Suprapubic skin (tissue), 4 donors: ENCODE measurements at regions not wholly inside any gene's neighbourhood (a gene's known extent, or its start where the extent isn't known, plus 50 kb on each side); places are given as distances from the start of the nearest gene placed in this dataset.

ENCODE experiments used
- EP300 ChIP-seq: sonication (generic); formaldehyde crosslinking; IDR thresholded peaks from one replicate; pipeline ENCODE4 v1.6.1; 2017; ENCODE audit warnings: antibody characterized with exemption
- POLR2A ChIP-seq, 2 donors: fragments of 450-650 bp; IDR thresholded peaks; one replicate each; pipeline ENCODE4 v1.6.1; 2017; ENCODE audit warnings: antibody characterized with exemption in 2 of 2, mild to moderate bottlenecking in 2 of 2, moderate library complexity in 2 of 2
- POLR2AphosphoS5 ChIP-seq, 3 donors: sonication (generic); formaldehyde crosslinking; IDR thresholded peaks; one replicate each; pipeline ENCODE4 v1.6.1; 2017; ENCODE audit warnings: antibody characterized with exemption in 3 of 3
- TF ChIP-seq, protein P1 (sequence below), 2 donors: fragments of 200-600 bp in 1 of 2; fragments of 450-650 bp in 1 of 2; sonication (generic) in 1 of 2; IDR thresholded peaks; one replicate each; pipeline ENCODE4 v1.5.1; 2016 to 2019; ENCODE audit warnings: antibody characterized with exemption in 2 of 2, mild to moderate bottlenecking in 1 of 2, moderate library complexity in 1 of 2

- TF ChIP-seq, protein P1, sequence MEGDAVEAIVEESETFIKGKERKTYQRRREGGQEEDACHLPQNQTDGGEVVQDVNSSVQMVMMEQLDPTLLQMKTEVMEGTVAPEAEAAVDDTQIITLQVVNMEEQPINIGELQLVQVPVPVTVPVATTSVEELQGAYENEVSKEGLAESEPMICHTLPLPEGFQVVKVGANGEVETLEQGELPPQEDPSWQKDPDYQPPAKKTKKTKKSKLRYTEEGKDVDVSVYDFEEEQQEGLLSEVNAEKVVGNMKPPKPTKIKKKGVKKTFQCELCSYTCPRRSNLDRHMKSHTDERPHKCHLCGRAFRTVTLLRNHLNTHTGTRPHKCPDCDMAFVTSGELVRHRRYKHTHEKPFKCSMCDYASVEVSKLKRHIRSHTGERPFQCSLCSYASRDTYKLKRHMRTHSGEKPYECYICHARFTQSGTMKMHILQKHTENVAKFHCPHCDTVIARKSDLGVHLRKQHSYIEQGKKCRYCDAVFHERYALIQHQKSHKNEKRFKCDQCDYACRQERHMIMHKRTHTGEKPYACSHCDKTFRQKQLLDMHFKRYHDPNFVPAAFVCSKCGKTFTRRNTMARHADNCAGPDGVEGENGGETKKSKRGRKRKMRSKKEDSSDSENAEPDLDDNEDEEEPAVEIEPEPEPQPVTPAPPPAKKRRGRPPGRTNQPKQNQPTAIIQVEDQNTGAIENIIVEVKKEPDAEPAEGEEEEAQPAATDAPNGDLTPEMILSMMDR (IDR thresholded peaks at IDR 0.05): peak in 1 of 2 donors; percentile 32
- TF ChIP-seq POLR2A (IDR thresholded peaks at IDR 0.05) (no peak), POLR2AphosphoS5 (IDR thresholded peaks at IDR 0.05) (no peak), EP300 (no peak)
Measured at GRCh38 chr1:38489844-38490270, 369.7 kb downstream of the RRAGC start.
